Epithelial cell of proximal tubule (primary cell): ENCODE measurements at regions not wholly inside any gene's neighbourhood (a gene's known extent, or its start where the extent isn't known, plus 50 kb on each side); places are given as distances from the start of the nearest gene placed in this dataset.
"Not testable (repeated sequence)": the region's sequence is repeated elsewhere in the genome, so short reads cannot be mapped to it uniquely, and the experiment has no call there.

Source experiments
- DNase-seq: peaks from one replicate; pipeline ENCODE4 v3.0.0-alpha.2; 2011; ENCODE audit warnings: low read depth
- H3K4me3 ChIP-seq: 2 replicates; pipeline ENCODE4 v1.5.1; 2011; ENCODE audit warnings: low read depth, mild to moderate bottlenecking, low read length
- TF ChIP-seq, protein P1 (sequence below): conservative IDR thresholded peaks from 2 replicates; pipeline ENCODE4 v1.5.1; 2012; ENCODE audit warnings: low read depth, mild to moderate bottlenecking, low read length

DNA sequence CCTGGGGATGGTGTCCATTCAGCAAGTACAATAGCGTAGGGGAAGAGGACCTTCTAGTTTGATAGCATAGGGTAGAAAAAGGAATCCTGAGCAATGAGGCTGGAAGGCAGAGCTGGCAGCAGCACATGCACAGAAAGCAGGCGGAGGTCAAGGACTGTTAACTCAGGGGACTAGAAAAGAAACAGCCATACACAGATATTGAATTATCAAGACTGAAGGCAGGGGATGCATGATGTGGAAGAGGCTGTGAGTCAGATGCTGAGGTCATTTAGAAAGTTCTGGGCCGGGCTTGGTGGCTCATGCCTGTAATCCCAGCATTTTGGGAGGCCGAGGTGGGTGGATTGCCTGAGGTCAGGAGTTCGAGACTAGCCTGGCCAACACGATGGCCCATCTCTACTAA is 65.6 kb downstream of the OPTC start:
- no peak overlapping the region for H3K4me3 ChIP-seq
- TF ChIP-seq, protein P1, sequence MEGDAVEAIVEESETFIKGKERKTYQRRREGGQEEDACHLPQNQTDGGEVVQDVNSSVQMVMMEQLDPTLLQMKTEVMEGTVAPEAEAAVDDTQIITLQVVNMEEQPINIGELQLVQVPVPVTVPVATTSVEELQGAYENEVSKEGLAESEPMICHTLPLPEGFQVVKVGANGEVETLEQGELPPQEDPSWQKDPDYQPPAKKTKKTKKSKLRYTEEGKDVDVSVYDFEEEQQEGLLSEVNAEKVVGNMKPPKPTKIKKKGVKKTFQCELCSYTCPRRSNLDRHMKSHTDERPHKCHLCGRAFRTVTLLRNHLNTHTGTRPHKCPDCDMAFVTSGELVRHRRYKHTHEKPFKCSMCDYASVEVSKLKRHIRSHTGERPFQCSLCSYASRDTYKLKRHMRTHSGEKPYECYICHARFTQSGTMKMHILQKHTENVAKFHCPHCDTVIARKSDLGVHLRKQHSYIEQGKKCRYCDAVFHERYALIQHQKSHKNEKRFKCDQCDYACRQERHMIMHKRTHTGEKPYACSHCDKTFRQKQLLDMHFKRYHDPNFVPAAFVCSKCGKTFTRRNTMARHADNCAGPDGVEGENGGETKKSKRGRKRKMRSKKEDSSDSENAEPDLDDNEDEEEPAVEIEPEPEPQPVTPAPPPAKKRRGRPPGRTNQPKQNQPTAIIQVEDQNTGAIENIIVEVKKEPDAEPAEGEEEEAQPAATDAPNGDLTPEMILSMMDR = no peak
- DNase-seq = no peak

DNA sequence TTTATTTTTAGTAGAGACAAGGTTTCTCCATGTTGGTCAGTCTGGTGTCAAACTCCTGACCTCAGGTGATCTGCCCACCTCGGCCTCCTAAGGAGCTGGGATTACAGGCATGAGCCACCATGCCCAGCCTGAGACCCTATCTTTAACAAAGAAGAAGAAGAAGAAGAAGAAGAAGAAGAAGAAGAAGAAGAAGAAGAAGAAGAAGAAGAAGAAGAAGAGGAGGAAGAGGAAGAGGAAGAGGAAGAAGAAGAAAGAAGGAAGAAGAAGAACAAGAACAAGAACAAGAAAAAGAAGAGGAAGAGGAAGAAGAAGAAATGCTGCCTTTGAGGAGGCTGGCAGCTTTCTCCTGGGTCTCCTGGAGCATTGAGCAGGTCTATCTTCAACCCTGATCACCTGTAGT is 64.9 kb upstream of the ATP2B4 start:
- not testable (repeated sequence) for H3K4me3 ChIP-seq, DNase-seq

DNA sequence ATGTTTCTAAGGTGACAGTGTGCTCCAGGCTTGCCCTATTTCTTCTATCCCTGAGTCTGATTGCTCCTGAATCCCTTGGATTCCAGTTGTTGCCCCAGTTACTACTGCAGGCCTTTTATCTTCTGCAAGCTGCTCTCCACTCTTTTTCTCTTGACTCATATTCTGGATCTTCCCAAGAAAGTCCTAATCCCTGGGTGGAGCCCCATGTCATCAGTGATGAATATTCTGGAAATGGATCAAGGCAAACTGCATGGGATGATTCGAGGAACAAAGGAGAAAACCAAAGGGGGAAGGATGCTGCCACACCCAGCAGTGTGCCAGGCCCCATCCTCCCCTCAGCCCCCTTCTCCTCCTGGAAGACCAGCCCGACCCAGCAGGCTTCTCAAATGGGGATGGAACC is 63.3 kb upstream of the ATP2B4 start:
- TF ChIP-seq, protein P1 = no peak
- DNase-seq = no peak

DNA sequence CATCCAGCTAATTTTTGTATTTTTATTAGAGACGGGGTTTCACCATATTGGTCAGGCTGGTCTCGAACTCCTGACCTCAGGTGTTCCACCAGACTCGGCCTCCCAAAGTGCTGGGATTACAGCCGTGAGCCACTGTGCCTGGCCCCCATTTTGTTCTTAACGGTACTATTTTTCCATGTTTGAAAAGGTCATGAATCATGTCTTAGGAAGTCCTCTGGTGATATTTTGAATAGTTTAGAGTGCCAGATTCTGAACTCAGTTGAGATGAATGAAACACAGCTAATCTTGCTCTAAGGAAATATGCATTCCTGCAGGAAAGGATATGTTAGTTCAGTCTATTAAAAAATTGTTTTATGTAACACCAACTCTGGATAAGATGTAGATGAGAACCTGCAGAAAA is 62.6 kb upstream of the ATP2B4 start:
- TF ChIP-seq, protein P1 = no peak
- DNase-seq = no peak
- no peak overlapping the region for H3K4me3 ChIP-seq

More for the DNA sequence above, 63.3 kb upstream of the ATP2B4 start:
- H3K4me3 ChIP-seq = no peak overlapping the region

DNA sequence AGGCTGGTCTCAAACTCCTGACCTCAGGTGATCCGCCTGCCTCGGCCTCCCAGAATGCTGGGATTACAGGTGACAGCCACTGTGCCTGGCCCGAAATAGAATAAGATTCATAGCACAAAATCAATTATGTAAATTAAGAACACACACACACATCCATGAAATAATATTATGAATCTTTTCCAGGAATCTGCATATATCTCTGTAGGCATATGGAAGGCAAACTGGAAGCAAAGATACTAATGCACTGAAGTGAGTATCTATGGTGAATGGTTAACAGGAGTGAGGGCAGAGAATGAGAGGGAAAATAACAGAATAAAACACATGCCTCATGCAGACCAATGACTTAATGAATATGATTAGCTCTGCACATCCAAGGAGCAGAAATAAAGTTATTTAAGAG is 61.6 kb upstream of the ATP2B4 start:
- no peak for DNase-seq
- TF ChIP-seq, protein P1 = no peak
- no peak overlapping the region for H3K4me3 ChIP-seq

DNA sequence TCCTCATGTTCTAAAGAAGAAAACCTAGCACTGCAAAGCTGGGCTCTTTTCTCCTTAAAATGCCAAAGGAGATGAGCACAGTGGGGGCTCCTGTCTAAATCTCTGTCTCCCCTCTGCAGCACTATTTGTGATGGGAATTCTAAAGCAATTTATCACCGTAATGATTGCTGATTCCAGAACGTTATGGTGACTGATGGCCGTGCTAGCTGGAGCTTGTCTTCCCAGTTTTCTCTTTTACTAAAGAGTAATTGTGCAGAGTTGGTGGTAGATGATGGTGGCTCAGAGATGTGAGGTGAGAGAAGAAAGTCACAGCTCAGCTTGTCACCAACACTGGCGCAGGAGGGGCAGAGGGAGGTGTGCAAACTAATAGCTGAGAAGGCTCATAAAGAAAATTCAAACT is 60.7 kb upstream of the ATP2B4 start:
- DNase-seq = no peak
- TF ChIP-seq, protein P1 = no peak
- no peak overlapping the region for H3K4me3 ChIP-seq

DNA sequence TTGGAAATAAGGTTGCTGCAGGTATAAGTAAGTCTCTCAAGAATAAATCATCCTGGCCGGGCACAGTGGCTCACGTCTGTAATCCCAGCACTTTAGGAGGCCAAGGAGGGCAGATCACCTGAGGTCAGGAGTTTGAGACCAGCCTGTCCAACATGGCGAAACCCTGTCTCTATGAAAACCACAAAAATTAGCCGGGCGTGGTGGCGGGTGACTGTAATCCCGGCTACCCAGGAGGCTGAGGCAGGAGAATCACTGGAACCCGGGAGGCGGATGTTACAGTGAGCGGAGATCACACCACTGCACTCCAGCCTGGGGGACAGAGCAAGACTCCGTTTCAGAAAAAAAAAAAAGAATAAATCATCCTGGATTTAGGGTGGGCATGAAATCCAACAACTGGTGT is 59.7 kb upstream of the ATP2B4 start:
- DNase-seq, H3K4me3 ChIP-seq: not testable (repeated sequence)

DNA sequence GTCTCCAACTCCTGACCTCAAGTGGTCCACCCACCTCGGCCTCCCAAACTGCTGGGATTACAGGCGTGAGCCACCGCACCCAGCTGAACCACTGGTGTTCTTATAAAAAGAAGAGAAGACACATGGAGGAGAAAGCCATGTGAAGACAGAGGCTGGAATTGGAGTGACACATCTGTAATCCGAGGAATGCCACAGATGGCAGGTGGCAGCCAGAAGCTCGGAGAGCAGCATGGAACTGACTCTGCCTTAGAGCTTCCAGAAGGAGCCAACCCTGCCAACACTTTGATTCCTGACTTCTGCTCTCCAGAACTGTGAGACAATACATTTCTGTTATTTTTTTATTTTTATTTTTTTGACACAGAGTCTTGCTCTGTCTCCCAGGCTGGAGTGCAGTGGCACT is 59.0 kb upstream of the ATP2B4 start:
- TF ChIP-seq, protein P1 = no peak
- DNase-seq = no peak
- no peak overlapping the region for H3K4me3 ChIP-seq
